Calu3 (cell line): ENCODE measurements at regions not wholly inside any gene's neighbourhood (a gene's known extent, or its start where the extent isn't known, plus 50 kb on each side); places are given as distances from the start of the nearest gene placed in this dataset.

ENCODE experiments used
- BruUV-seq: library from RNA; stranded (reverse); fragments of 400-500 nt; replicated peaks from 2 replicates; lab custom pipeline; 2021; lab: Mats Ljungman, UMichigan
- CTCF ChIA-PET: fragments of 300-600 bp; sonication (Branson Sonifier 250); formaldehyde crosslinking; loops from one replicate; lab custom pipeline; 2022; ENCODE audit warnings: antibody characterized with exemption; lab: Charles Lee
- DNase-seq: peaks from one replicate; pipeline ENCODE4 v3.0.0; 2022
- H3K27ac Mint-ChIP-seq: one replicate; pipeline ENCODE4 v1.8.0; 2022; ENCODE audit warnings: mixed read lengths; ENCODE audit not compliant: unreplicated experiment
- H3K27me3 Mint-ChIP-seq: one replicate; pipeline ENCODE4 v1.8.0; 2022; ENCODE audit warnings: mixed read lengths; ENCODE audit not compliant: unreplicated experiment
- H3K36me3 Mint-ChIP-seq: one replicate; pipeline ENCODE4 v1.8.0; 2022; ENCODE audit warnings: mild to moderate bottlenecking, moderate library complexity, mixed read lengths; ENCODE audit not compliant: insufficient read depth, unreplicated experiment
- H3K4me1 Mint-ChIP-seq: one replicate; pipeline ENCODE4 v1.8.0; 2022; ENCODE audit warnings: mild to moderate bottlenecking, low read depth, mixed read lengths; ENCODE audit not compliant: unreplicated experiment
- H3K4me3 Mint-ChIP-seq: one replicate; pipeline ENCODE4 v1.8.0; 2022; ENCODE audit warnings: mild to moderate bottlenecking, low read depth, moderate library complexity, mixed read lengths; ENCODE audit not compliant: unreplicated experiment
- H3K9me3 Mint-ChIP-seq: one replicate; pipeline ENCODE4 v1.8.0; 2022; ENCODE audit warnings: low read depth, mixed read lengths; ENCODE audit not compliant: unreplicated experiment
- intact Hi-C: fragments of 100-400 bp; cut with micrococcal nuclease; formaldehyde crosslinking; loops from one replicate; pipeline ENCODE4 v1.10.0; 2022; ENCODE audit not compliant: unreplicated experiment
- TF ChIP-seq, protein P1 (sequence below): fragments of 200-600 bp; IDR thresholded peaks from one replicate; pipeline ENCODE4 v1.8.0; 2022; ENCODE audit warnings: antibody characterized with exemption; ENCODE audit not compliant: unreplicated experiment

DNA sequence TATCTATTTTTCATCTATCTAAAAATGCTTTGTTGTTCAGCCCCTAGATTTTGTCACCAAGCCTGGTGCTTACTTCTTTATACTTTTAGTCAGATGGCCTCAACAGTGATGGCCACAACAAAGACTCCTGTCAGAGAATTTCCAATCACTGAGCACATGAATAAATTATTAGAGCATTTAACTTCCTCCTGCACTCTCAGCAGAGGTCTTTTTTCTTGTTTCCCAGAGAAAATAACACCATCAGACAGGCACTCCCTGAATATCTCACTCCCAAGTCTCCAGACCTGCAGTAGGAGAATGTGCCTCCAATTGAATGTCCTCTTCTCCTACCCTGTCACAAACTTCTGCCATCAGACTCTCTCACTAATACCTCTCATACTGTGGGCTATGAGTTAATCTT lies 616.0 kb upstream of the NR5A2 start:
- Mint-ChIP-seq H3K36me3 (no peaks in the 10 kb centered on the region), H3K9me3 (no peaks in the 10 kb centered on the region), H3K27ac (no peak overlapping the region), H3K4me3 (no peak overlapping the region), H3K4me1 (peaks cover 8% of the 10 kb centered on the region), H3K27me3 (no peaks in the 10 kb centered on the region)
- no peak for DNase-seq
- CTCF ChIA-PET: no interaction called here
- TF ChIP-seq, protein P1, sequence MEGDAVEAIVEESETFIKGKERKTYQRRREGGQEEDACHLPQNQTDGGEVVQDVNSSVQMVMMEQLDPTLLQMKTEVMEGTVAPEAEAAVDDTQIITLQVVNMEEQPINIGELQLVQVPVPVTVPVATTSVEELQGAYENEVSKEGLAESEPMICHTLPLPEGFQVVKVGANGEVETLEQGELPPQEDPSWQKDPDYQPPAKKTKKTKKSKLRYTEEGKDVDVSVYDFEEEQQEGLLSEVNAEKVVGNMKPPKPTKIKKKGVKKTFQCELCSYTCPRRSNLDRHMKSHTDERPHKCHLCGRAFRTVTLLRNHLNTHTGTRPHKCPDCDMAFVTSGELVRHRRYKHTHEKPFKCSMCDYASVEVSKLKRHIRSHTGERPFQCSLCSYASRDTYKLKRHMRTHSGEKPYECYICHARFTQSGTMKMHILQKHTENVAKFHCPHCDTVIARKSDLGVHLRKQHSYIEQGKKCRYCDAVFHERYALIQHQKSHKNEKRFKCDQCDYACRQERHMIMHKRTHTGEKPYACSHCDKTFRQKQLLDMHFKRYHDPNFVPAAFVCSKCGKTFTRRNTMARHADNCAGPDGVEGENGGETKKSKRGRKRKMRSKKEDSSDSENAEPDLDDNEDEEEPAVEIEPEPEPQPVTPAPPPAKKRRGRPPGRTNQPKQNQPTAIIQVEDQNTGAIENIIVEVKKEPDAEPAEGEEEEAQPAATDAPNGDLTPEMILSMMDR: no peak
- intact Hi-C loops: no loop called here
- no TSS peak for BruUV-seq

DNA sequence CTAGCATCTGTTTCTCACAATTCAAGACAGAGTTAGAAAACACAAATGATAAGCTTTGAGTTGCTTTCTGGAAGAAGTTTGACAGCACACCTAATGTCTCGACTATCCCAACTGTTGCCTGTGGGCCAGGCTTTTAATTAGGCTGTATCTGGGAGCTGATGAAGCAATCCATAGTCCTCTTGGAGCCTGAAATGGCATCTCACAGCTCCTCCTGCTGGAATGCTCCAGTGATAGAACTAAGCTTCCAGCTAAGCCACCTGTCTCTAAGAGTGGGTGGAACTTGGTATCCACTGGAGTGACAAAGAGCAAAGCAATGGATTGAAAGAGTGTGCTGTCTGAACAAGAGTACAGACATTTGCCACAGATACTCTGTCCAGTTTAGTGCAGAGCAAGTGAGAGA lies 605.3 kb upstream of the NR5A2 start:
- Mint-ChIP-seq H3K27ac (no peak overlapping the region), H3K27me3 (no peaks in the 10 kb centered on the region), H3K4me1 (no peaks in the 10 kb centered on the region), H3K9me3 (no peaks in the 10 kb centered on the region), H3K4me3 (no peak overlapping the region), H3K36me3 (no peaks in the 10 kb centered on the region)
- CTCF ChIA-PET: interaction anchor here (0.6 to 1.9 kb wide), 9 partner anchors 11 to 646 kb away, joined by 3 to 12 read pairs (median 3); no protein-coding TSS in a partner anchor
- DNase-seq: peak; percentile 51
- TF ChIP-seq, protein P1: peak; percentile 59
- intact Hi-C loops: loop anchor here (2.0 kb wide), 1 partner anchor 649 kb away; no protein-coding TSS in a partner anchor
- BruUV-seq: no TSS peak

DNA sequence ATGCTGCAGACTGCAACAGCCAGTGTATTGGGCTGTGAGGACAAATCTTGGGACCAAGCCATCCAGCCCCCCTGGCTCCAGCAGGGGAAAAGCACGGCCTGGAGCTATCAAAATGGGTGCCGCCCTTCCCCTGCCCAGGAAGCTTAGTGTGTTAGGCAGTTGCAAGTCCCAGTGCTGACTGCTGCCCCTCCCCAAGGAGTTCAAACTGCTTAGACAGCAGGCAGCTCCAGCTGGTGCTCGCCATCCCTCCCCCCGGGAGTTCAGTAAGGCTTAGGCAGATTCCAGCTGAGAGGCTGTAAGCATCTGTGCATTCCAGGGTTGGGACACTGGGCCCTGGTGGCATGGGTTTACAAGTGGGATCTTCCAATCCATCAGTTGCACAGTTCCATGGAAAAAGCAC lies 579.6 kb upstream of the NR5A2 start:
- no TSS peak for BruUV-seq
- no peaks in the 10 kb centered on the region for H3K36me3 Mint-ChIP-seq
- DNase-seq: peak; percentile 28
- H3K4me1 Mint-ChIP-seq: peaks cover 41% of the 10 kb centered on the region
- intact Hi-C loops: no loop called here
- CTCF ChIA-PET: no interaction called here
- TF ChIP-seq, protein P1: no peak
- H3K27ac Mint-ChIP-seq: peak overlapping the region; percentile 92
- H3K9me3 Mint-ChIP-seq: peaks cover 5% of the 10 kb centered on the region
- no peak overlapping the region for H3K4me3 Mint-ChIP-seq
- H3K27me3 Mint-ChIP-seq: no peaks in the 10 kb centered on the region

DNA sequence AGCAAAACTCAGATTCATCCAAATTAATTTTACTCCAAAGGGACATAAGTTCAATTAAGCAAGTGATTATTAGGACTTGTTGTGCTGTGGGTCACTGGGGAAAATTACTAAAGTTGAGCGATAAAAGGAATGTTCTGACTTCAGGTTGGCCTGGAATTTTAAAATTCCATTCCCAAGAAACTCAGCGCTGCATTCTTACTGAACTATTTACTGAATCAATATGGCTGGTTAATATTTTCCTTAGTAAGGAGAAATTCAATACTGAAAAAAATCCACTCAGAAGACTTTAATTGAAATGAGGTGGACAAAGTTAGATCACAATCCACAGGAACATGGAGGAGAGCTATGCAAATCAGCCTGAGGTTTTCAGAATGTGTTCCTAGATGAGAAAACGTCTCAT lies 578.9 kb upstream of the NR5A2 start:
- Mint-ChIP-seq H3K4me3 (peak overlapping the region; percentile 49), H3K27me3 (no peaks in the 10 kb centered on the region), H3K36me3 (no peaks in the 10 kb centered on the region), H3K27ac (peak overlapping the region; percentile 92), H3K9me3 (peaks cover 5% of the 10 kb centered on the region), H3K4me1 (peaks cover 41% of the 10 kb centered on the region)
- intact Hi-C loops: no loop called here
- DNase-seq: no peak
- BruUV-seq: no TSS peak
- CTCF ChIA-PET: interaction anchor here (0.5 to 0.9 kb wide), 5 partner anchors 11 to 186 kb away, joined by 3 to 5 read pairs (median 4); no protein-coding TSS in a partner anchor
- TF ChIP-seq, protein P1: no peak
